T-helper 2 cell treated with Interferon-gamma antibody and Interleukin-4, amounts not matched to agents 100 ng/mL and 5 ng/mL, for 36 hours (primary cell): ENCODE measurements at regions not wholly inside any gene's neighbourhood (a gene's known extent, or its start where the extent isn't known, plus 50 kb on each side); places are given as distances from the start of the nearest gene placed in this dataset.

ENCODE experiments used
- intact Hi-C: fragments of 100-400 bp; cut with micrococcal nuclease; formaldehyde crosslinking; loops from one replicate; pipeline ENCODE4 v1.15.1; 2023

- intact Hi-C loops: no loop called here
These were observed 436.3 kb upstream of the PAPPA start for GRCh38 chr9:115717298-115717697.

- intact Hi-C loops: no loop called here
These were observed 435.8 kb upstream of the PAPPA start for GRCh38 chr9:115717711-115718173.

DNA sequence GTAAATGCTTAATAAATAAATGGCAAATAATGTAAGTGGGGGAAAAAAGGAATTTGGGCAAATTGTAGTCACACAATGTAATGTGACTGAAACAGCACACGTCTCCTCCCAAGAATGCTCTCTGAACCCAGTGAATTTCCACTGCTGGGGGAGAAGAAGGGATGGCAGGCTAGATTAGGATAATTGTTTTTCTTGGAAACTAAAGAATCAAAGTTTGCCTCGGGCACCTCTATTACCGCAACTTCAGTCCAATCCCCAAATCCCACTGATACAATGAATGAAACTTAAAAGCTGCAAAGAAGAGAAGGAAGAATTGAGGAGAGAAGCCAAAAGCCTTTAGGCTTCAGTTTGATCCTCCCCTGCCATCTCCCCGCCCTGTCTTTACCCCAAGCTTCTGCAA is 423.2 kb upstream of the PAPPA start:
- intact Hi-C loops: no loop called here

GRCh38 chr9:115730845-115731244 is 422.7 kb upstream of the PAPPA start:
- intact Hi-C loops: no loop called here

GRCh38 chr9:115733318-115734110 is 420.1 kb upstream of the PAPPA start:
- intact Hi-C loops: no loop called here

GRCh38 chr9:115739096-115739875 is 414.3 kb upstream of the PAPPA start:
- intact Hi-C loops: no loop called here

DNA sequence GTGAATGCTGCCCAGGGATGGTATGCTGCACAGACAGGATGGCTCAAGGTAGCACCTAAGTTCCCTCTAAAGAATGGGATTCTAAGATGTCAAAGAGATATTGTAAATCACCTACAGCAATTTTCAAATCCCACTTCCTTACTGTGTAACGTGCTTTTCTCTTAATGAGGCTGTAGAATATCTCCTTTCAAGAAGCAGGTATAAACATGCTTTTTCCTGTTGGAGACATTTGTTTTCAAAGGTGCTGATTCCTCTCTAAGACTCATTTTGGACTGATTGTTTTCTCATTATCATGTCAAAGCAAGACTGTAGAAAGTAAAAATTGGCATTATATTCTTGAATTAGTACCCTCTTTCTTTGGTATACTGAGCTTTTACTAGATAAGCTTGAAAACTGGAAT is 412.6 kb upstream of the PAPPA start:
- intact Hi-C loops: no loop called here

- intact Hi-C loops: no loop called here
These were observed 409.6 kb upstream of the PAPPA start for GRCh38 chr9:115743709-115744605.

DNA sequence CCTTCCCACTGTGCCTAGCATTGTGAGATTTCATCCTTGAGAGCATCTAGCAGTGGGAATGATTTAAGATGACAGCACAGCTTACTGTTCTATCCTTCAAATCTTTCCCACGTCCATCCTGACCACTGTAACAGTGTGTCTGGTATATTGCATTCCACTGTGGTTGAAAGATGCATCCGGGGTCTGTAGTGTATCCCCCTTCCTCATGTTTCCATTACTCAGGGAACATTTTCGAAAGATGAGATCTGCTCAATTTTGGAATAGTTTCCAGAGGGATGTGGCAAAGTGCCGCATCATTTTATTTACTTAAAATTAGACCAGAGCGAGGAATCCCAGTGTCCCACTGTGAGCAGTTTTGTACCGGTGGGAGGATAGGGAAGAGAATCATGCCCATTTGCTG is 407.1 kb upstream of the PAPPA start:
- intact Hi-C loops: no loop called here

- intact Hi-C loops: no loop called here
These were observed 405.9 kb upstream of the PAPPA start for GRCh38 chr9:115747731-115748130.

DNA sequence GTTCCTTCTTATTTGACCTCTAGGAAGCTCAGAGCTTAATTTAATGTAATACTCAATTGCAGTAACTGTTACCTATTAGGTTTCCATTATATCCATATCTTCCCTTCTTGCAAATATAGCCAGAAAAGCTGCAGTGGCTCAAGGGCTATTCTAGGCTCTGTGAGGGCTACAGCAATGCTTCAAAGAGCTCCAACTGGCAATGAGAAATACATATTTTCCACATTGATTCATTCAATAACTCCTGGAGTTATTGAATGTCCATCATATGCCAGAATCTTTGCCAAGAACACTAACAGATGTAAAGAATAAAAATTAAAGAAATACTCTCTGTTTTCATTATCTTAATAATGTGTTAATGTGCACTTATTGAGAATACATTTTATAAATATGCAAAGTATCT is 396.9 kb upstream of the PAPPA start:
- intact Hi-C loops: no loop called here

DNA sequence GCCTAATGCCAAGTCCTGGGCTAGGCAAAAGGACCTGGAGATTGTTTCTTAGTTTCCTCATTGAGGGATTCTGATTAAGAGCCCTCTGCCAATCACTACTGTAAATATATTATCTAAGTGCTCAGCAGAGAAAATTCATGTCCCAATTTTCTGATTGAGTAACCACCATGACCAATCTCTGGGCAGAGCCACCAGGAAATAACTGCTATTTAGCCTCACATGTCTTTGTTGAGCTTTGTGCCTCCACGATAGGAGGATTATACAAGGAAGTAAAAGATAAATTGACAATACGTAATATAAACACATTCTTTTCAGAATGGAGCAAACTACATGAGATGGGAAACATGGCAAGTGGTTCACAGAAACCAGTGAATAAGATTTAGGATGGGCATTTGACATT is 396.1 kb upstream of the PAPPA start:
- intact Hi-C loops: no loop called here

DNA sequence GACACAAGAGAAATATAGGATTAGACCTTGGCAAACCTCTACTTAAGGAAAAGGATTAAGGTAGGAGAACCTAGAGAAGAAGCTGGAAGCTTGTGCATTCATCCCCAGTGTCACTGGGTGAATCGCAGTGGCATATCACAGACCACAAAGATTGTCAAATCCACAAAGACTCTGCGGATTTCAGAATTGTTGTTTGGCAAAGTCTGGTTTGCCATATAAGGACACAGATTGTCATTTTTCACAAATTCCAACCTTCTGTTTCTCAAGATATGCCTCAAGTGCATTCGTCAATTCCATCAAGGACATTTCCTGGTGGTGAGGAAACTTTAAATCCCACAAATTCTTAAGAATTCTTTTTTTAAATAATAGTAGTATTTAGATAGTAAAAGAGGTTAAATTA is 395.1 kb upstream of the PAPPA start:
- intact Hi-C loops: no loop called here

GRCh38 chr9:115759426-115759825 is 394.2 kb upstream of the PAPPA start:
- intact Hi-C loops: no loop called here

DNA sequence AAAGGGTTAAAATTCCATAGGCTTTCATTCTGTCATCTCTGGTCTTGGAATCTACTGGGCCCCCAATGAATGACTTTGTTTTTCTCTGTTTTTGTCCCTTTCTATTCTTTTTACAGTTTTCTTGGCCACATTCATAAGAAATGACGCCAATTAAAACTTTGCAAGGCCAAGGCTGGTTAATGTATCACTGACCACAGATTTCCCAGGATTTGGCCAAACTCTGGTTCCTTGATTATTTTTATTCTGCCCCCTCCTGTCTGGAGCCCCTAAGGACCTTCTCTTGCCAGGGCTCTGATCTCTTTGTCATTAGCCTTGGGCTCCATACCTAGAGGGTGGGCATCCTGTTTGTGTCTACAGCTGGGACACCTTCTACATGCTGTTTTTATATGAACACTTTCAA is 388.9 kb upstream of the PAPPA start:
- intact Hi-C loops: no loop called here

DNA sequence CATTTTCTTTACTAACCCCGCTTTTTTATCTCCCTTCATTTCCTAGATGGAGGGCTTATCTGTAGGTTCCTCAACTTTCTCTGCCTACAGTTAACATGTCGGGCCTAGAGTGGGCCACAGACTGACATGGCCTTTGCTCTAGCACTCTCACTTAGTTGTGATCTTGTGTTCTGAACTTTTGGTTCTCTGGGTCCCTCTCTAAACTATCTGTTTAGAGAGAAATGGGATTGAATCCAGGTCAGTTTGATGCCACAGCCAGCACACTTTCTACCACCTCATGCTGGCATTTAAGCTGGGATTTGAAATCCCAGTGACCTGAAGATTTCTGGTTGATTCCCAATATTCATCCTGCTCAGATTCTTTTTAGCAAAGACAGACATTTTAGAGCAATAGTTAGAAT is 388.5 kb upstream of the PAPPA start:
- intact Hi-C loops: no loop called here

DNA sequence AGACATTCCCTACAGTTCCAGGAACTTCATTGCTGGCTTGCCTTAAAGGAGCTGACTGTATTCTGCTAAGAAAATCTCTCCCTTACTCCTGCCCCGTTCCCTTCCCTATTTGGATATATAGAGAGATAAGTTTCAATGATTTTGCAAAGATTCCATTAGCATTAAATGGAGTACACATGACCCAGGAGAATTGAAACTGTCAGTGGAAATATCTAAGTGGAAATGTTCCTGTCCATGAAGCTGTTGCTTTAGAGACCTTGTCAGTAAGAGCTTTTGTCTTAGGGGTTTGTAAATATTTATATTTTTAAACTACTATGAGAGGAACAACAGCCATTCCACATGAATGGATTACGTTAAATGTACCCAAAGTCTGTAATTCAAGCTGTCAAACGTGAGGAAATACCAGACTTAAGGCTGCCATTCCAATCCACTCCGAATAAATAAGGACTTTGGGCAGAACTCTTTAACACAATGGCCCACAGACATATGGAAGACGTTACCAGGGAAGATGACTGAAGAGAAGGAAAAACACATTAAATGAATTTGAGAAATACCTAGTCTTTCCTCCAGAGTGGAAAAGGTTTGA is 387.1 kb upstream of the PAPPA start:
- intact Hi-C loops: no loop called here

- intact Hi-C loops: no loop called here
These were observed 383.1 kb upstream of the PAPPA start for GRCh38 chr9:115770521-115770920.

GRCh38 chr9:115775659-115776058 is 377.9 kb upstream of the PAPPA start:
- intact Hi-C loops: no loop called here

GRCh38 chr9:115777610-115778009 is 376.0 kb upstream of the PAPPA start:
- intact Hi-C loops: no loop called here

DNA sequence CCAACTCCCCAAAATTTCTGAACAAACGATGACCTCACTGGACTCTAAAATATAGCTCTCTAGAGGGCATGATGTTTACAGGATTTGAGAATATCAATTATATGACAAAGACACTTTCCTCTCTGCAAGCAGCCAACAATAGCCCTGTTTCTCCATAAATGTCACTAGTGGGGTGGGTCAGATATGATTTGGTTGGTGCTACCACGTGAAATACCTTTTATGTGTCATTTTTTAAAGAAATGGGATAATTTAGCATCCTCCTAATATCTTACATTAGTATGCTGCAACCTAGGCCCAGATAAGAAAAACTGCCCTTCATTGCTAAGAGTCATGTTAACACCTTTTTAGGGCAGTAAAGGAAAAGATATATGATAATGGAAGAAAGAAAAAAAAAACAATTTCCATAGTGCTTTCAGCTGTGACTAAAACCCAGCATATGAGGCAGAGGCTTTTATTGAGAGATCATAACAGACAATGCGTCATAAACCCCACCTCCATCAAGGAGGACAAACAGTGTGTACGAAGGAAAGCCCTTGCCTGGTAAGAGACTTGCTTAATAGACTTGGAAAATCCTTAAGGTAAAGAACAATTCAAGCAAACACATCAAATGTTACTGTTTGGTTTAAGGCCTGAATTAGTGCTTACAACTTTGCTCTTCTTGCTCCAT is 372.4 kb upstream of the PAPPA start:
- intact Hi-C loops: no loop called here
